Calu3 (cell line): ENCODE measurements at regions not wholly inside any gene's neighbourhood (a gene's known extent, or its start where the extent isn't known, plus 50 kb on each side); places are given as distances from the start of the nearest gene placed in this dataset.

Experiments
- BruUV-seq: library from RNA; stranded (reverse); fragments of 400-500 nt; replicated peaks from 2 replicates; lab custom pipeline; 2021; lab: Mats Ljungman, UMichigan
- CTCF ChIA-PET: fragments of 300-600 bp; sonication (Branson Sonifier 250); formaldehyde crosslinking; loops from one replicate; lab custom pipeline; 2022; ENCODE audit warnings: antibody characterized with exemption; lab: Charles Lee
- DNase-seq: peaks from one replicate; pipeline ENCODE4 v3.0.0; 2022
- H3K27ac Mint-ChIP-seq: one replicate; pipeline ENCODE4 v1.8.0; 2022; ENCODE audit warnings: mixed read lengths; ENCODE audit not compliant: unreplicated experiment
- H3K27me3 Mint-ChIP-seq: one replicate; pipeline ENCODE4 v1.8.0; 2022; ENCODE audit warnings: mixed read lengths; ENCODE audit not compliant: unreplicated experiment
- H3K36me3 Mint-ChIP-seq: one replicate; pipeline ENCODE4 v1.8.0; 2022; ENCODE audit warnings: mild to moderate bottlenecking, moderate library complexity, mixed read lengths; ENCODE audit not compliant: insufficient read depth, unreplicated experiment
- H3K4me1 Mint-ChIP-seq: one replicate; pipeline ENCODE4 v1.8.0; 2022; ENCODE audit warnings: mild to moderate bottlenecking, low read depth, mixed read lengths; ENCODE audit not compliant: unreplicated experiment
- H3K4me3 Mint-ChIP-seq: one replicate; pipeline ENCODE4 v1.8.0; 2022; ENCODE audit warnings: mild to moderate bottlenecking, low read depth, moderate library complexity, mixed read lengths; ENCODE audit not compliant: unreplicated experiment
- H3K9me3 Mint-ChIP-seq: one replicate; pipeline ENCODE4 v1.8.0; 2022; ENCODE audit warnings: low read depth, mixed read lengths; ENCODE audit not compliant: unreplicated experiment
- intact Hi-C: fragments of 100-400 bp; cut with micrococcal nuclease; formaldehyde crosslinking; loops from one replicate; pipeline ENCODE4 v1.10.0; 2022; ENCODE audit not compliant: unreplicated experiment
- TF ChIP-seq, protein P1 (sequence below): fragments of 200-600 bp; IDR thresholded peaks from one replicate; pipeline ENCODE4 v1.8.0; 2022; ENCODE audit warnings: antibody characterized with exemption; ENCODE audit not compliant: unreplicated experiment

DNA sequence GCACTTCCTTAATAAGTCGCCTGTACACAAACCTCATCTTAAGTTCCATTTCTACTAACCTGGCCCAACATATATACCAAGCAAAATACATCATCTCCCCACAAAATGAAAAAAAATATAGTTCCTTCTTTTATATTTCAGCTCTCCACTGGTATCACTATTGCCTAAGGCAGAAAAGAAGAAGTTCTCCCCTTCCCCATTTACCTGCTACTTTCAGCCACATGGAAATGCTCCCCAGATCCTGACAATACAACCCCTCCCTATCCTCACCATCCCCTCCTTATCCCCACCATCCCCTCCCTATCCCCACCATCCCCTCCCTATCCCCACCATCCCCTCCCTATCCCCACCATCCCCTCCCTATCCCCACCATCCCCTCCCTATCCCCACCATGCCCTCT, 175.7 kb downstream of the LINC00237 start:
- Mint-ChIP-seq H3K27ac (no peak overlapping the region), H3K4me3 (no peak overlapping the region), H3K4me1 (no peaks in the 10 kb centered on the region), H3K9me3 (no peaks in the 10 kb centered on the region), H3K27me3 (peaks cover 20% of the 10 kb centered on the region), H3K36me3 (no peaks in the 10 kb centered on the region)
- BruUV-seq, result no TSS peak
- no peak for DNase-seq
- intact Hi-C loops, result no loop called here
- TF ChIP-seq, protein P1, sequence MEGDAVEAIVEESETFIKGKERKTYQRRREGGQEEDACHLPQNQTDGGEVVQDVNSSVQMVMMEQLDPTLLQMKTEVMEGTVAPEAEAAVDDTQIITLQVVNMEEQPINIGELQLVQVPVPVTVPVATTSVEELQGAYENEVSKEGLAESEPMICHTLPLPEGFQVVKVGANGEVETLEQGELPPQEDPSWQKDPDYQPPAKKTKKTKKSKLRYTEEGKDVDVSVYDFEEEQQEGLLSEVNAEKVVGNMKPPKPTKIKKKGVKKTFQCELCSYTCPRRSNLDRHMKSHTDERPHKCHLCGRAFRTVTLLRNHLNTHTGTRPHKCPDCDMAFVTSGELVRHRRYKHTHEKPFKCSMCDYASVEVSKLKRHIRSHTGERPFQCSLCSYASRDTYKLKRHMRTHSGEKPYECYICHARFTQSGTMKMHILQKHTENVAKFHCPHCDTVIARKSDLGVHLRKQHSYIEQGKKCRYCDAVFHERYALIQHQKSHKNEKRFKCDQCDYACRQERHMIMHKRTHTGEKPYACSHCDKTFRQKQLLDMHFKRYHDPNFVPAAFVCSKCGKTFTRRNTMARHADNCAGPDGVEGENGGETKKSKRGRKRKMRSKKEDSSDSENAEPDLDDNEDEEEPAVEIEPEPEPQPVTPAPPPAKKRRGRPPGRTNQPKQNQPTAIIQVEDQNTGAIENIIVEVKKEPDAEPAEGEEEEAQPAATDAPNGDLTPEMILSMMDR, result no peak
- CTCF ChIA-PET, result no interaction called here

DNA sequence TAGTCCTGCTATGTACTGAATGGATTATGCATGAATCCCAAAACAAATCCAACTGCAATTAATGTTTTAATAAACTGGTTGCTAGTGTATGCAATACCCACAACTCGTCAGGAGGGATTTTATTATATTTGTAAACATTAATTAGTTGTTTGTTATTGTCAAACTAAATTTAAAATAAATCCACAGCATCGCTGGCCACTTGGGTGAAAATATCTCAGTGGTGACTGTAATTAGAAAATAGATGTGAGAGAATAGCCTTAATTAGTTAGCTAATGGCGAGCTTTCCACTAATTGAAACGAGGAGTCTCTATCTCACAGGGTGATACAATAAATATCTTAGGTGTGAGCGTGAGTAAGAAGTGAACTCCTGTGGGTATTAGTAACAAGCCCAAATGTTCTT, 176.8 kb downstream of the LINC00237 start:
- H3K36me3 Mint-ChIP-seq, result no peaks in the 10 kb centered on the region
- BruUV-seq, result no TSS peak
- H3K9me3 Mint-ChIP-seq, result no peaks in the 10 kb centered on the region
- H3K4me1 Mint-ChIP-seq, result no peaks in the 10 kb centered on the region
- no peak overlapping the region for H3K27ac Mint-ChIP-seq
- CTCF ChIA-PET, result no interaction called here
- no peak overlapping the region for H3K4me3 Mint-ChIP-seq
- H3K27me3 Mint-ChIP-seq, result peaks cover 20% of the 10 kb centered on the region
- intact Hi-C loops, result no loop called here
- no peak for DNase-seq
- TF ChIP-seq, protein P1, result no peak

DNA sequence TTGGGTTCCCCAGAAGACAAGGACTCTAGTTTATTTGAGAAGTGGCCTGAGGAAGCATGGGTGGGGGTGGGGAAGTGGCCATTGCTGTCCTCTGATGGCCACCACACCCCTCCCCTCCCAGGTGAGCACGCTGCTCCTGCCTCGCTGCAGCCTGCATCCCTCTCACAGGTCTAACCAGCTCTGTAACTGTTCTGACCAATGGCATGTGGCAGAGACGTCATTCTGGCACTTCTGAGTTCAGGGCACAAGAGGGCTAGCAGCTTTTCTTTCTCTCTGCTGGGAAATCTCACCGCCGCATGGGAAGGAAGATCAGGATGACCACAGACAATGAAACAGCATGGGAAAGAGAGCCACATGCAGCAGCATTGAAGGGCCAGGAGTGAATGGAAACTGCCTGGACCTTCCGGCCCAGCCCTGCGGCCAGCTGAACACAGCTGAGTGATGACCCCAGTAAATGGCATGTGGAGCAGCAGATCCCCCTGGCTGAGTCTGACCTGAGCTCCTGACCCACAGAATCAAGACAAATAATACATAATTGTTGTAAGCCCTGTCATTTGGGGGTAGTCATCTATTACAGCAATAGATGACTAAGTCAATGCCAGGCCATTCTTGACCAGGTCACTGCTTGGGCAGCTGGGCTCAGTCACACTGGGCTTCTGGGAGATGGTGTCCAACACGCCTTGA, 179.8 kb downstream of the LINC00237 start:
- H3K36me3 Mint-ChIP-seq, result no peaks in the 10 kb centered on the region
- BruUV-seq, result no TSS peak
- intact Hi-C loops, result no loop called here
- no peak overlapping the region for H3K4me3 Mint-ChIP-seq
- H3K9me3 Mint-ChIP-seq, result no peaks in the 10 kb centered on the region
- peaks cover 20% of the 10 kb centered on the region for H3K27me3 Mint-ChIP-seq
- no peak for DNase-seq
- CTCF ChIA-PET, result no interaction called here
- H3K27ac Mint-ChIP-seq, result no peak overlapping the region
- H3K4me1 Mint-ChIP-seq, result no peaks in the 10 kb centered on the region
- TF ChIP-seq, protein P1, result no peak

DNA sequence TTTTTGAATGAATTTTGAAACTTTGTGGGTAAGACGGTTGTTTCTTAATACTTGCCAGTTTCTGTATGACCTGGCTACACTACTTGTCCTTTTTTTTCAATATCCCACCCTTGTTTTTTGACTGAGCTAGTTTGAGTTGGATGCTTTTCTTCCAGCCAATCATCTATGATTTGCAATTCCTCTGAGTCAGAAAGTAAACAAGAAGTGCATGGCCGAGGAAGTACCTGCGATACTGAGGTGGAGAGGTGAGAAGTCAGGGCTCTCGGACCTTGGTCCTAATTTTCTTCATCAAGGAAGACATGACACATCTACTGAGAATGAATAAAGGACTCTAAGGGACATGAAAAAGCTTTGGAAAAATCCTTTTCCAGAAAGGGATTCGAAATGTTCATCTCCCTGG, 185.7 kb downstream of the LINC00237 start:
- CTCF ChIA-PET, result no interaction called here
- Mint-ChIP-seq H3K27ac (no peak overlapping the region), H3K4me1 (no peaks in the 10 kb centered on the region), H3K4me3 (no peak overlapping the region), H3K9me3 (no peaks in the 10 kb centered on the region), H3K27me3 (no peaks in the 10 kb centered on the region), H3K36me3 (no peaks in the 10 kb centered on the region)
- BruUV-seq, result no TSS peak
- TF ChIP-seq, protein P1, result no peak
- intact Hi-C loops, result no loop called here
- DNase-seq, result no peak
